ENCODE measurements at regions not wholly inside any gene's neighbourhood (a gene's known extent, or its start where the extent isn't known, plus 50 kb on each side); places are given as distances from the start of the nearest gene placed in this dataset.

DNA sequence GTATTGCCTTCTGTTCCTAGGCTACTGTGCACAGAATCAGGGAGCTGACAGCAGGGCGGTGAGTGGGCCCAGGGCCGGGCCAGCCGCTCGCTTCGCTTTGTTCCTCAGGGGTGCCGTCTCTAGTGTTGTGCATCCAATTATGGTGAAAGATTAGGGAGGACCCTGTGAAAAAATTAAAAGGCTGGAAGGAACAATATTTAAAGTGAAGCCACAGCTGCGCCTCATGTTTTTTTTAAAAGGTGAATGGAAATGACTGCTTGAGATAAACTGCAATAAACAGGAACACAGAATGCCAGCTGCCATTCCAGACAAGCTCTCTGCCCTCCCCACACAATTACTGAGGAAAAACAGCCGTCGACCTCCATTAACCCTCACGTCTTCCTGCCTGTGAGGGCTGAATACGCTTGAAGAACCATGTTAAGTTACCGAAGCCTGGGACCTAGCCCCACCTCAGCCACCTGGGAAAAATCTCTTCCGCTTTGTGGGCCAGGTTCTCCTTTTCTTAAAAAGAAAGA, 132.0 kb upstream of the IL12A start:
- Histone ChIP-seq H3K79me2 (ENCODE audit: insufficient read depth, low read length) (no peaks in the 10 kb centered on the region), H3K9me3 (ENCODE audit: control insufficient read depth in 1 of 2, insufficient read depth in 1 of 2, low read depth in 1 of 2, low read length in 2 of 2) (no peaks in the 10 kb centered on the region), H3K27me3 (ENCODE audit: insufficient read depth, low read length) (no peaks in the 10 kb centered on the region), H3K4me2 (ENCODE audit: low read length) (no peak overlapping the region), H3K9ac (ENCODE audit: low read length) (no peak overlapping the region), H3K36me3 (ENCODE audit: control insufficient read depth in 1 of 2, insufficient read depth in 2 of 2, low read length in 2 of 2) (no peaks in the 10 kb centered on the region), H3K9me2 (ENCODE audit: insufficient read depth) (no peaks in the 10 kb centered on the region), H3K27ac (ENCODE audit: low read depth, low read length) (no peak overlapping the region), H3K4me1 (ENCODE audit: control insufficient read depth in 1 of 2, insufficient read depth in 2 of 2, low read length in 2 of 2) (peaks cover 21 to 41% of the 10 kb centered on the region in 2 experiments), H4K20me1 (ENCODE audit: insufficient read depth) (no peaks in the 10 kb centered on the region), H2AFZ (ENCODE audit: low read depth, low read length, poor library complexity, severe bottlenecking) (no peak overlapping the region), H3K4me3 (replicated peaks in 1 of 2; ENCODE audit: low read depth in 1 of 2, low read length in 2 of 2) (no peak overlapping the region)
- ATAC-seq (no peak), DNase-seq (ENCODE audit: low read depth, low spot score) (no peak)
- TF ChIP-seq FOSL1 (IDR thresholded peaks at IDR 0.05; ENCODE audit: low read depth), result no peak
- no peak for TF ChIP-seq SP1 (IDR thresholded peaks at IDR 0.05; ENCODE audit: low read depth)
- TF ChIP-seq CEBPB (IDR thresholded peaks at IDR 0.05; ENCODE audit: low read depth), result no peak
- TF ChIP-seq EZH2phosphoT487 (IDR thresholded peaks at IDR 0.05; ENCODE audit: borderline replicate concordance), result no peak
- TF ChIP-seq SIN3A (IDR thresholded peaks at IDR 0.05; ENCODE audit: low read depth), result no peak
- TF ChIP-seq RAD21 (IDR thresholded peaks at IDR 0.05; ENCODE audit: low read depth), result no peak
- TF ChIP-seq ZNF274 (IDR thresholded peaks at IDR 0.05; ENCODE audit: low read depth, low read length), result no peak
- TF ChIP-seq TCF7L2 (IDR thresholded peaks at IDR 0.05; ENCODE audit: borderline replicate concordance, extremely low read depth, insufficient read depth, insufficient read length), result no peak
- no peak for TF ChIP-seq CTCF (IDR thresholded peaks at IDR 0.05 in 2 of 3, conservative IDR thresholded peaks at IDR 0.05 in 1 of 3; ENCODE audit: borderline replicate concordance in 1 of 3, insufficient read depth in 1 of 3, low read depth in 2 of 3, low read length in 2 of 3)
- no peak for TF ChIP-seq ATF3 (IDR thresholded peaks at IDR 0.05)
- RAD21 ChIA-PET (ENCODE audit: low non-redundant PET in 1 of 2, low total read pairs in 2 of 2, uncharacterized antibody in 2 of 2, unreplicated experiment in 2 of 2), result no interaction called here
- intact Hi-C loops (cut with micrococcal nuclease), result no loop called here
- POLR2A ChIA-PET, result no interaction called here
- CTCF ChIA-PET, result no interaction called here
- no TSS peak for BruUV-seq (replicated peaks)

Measured in HCT116 (cell line).